SK-N-MC (cell line): ENCODE measurements at regions not wholly inside any gene's neighbourhood (a gene's known extent, or its start where the extent isn't known, plus 50 kb on each side); places are given as distances from the start of the nearest gene placed in this dataset.

Source experiments
- EZH2 ChIP-seq: fragments of 200-600 bp; sonication (generic); IDR thresholded peaks from one replicate; pipeline ENCODE4 v1.6.1; 2017; ENCODE audit warnings: antibody characterized with exemption
- POLR2AphosphoS5 ChIP-seq: IDR thresholded peaks from 2 replicates; pipeline ENCODE4 v1.6.1; 2012; ENCODE audit warnings: mild to moderate bottlenecking, low read depth, low read length, borderline replicate concordance

GRCh38 chr4:14515556-14515955 is 486.7 kb upstream of the CPEB2 start:
- TF ChIP-seq EZH2 (no peak), POLR2AphosphoS5 (no peak)
